ENCODE measurements at regions not wholly inside any gene's neighbourhood (a gene's known extent, or its start where the extent isn't known, plus 50 kb on each side); places are given as distances from the start of the nearest gene placed in this dataset.
A peak's percentile ranks its signal among the peaks of the same experiment; 100 is the strongest.

DNA sequence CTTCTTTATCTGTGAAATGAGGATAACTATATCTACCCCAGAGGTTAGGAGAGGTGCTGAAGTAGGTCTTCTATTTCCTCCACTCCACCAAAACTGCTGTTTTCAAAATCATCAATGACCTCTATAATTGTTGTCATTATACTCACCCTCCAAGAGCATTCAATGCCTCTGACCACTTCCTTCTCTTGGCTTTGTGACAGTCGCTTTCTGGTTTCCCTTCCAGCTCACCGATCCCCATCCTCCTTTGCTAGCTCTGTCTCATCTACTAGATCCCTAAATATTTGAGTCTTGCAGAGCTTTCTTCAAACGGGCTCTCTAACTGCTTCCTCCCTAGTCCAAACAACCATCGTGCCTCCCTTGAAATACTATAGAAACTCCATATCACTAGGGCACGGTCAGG, 153.5 kb downstream of the RPLP1 start:
- H3K27ac Mint-ChIP-seq (ENCODE audit: low read depth, unreplicated experiment), result no peak overlapping the region
- no peaks in the 10 kb centered on the region for H3K9me3 Mint-ChIP-seq (ENCODE audit: unreplicated experiment)
- H3K36me3 Mint-ChIP-seq (ENCODE audit: insufficient read depth, unreplicated experiment), result no peaks in the 10 kb centered on the region
- BruUV-seq (replicated peaks), result no TSS peak
- peaks cover 5% of the 10 kb centered on the region for H3K4me1 Mint-ChIP-seq (ENCODE audit: insufficient read depth, unreplicated experiment)
- ChIA-PET CTCF (no interaction called here), POLR2A (no interaction called here)
- TF ChIP-seq CTCF (IDR thresholded peaks at IDR 0.05; ENCODE audit: unreplicated experiment), result no peak
- intact Hi-C loops (cut with micrococcal nuclease), result no loop called here
- peaks cover 28% of the 10 kb centered on the region for H3K27me3 Mint-ChIP-seq (ENCODE audit: insufficient read depth, unreplicated experiment)
- no peak for DNase-seq (ENCODE audit: unreplicated experiment)
- no peak overlapping the region for H3K4me3 Mint-ChIP-seq (ENCODE audit: unreplicated experiment)

DNA sequence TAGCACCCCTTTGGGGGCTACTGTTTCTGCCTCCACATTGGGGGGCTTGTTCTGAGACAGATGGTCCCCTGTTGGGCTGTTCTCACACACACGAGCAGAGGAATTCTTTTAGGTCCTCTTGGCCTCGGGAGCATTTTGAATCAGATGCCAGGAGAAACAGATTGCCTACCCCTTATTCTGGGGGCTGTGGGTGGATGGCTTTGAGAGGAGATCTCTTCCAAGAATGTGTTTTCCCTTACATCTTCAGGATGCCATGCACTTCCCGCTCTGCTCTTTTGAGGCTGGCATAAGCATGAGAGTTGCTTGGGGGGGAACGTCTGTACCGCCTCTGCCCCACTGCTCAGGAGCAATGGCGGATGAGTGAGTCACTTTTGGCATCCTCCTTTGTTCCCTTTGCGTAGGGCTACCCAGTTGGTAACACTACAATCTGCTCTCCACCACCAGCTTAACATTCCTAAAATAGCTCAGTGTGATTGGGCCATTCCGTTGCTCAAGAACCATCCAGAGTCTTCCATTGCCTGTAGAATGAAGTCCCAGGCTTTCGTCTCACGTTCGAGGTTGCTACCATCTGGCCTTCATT, 154.4 kb downstream of the RPLP1 start:
- H3K4me1 Mint-ChIP-seq (ENCODE audit: insufficient read depth, unreplicated experiment), result peaks cover 5% of the 10 kb centered on the region
- no TSS peak for BruUV-seq (replicated peaks)
- no peak overlapping the region for H3K27ac Mint-ChIP-seq (ENCODE audit: low read depth, unreplicated experiment)
- peak; percentile 34 for DNase-seq (ENCODE audit: unreplicated experiment)
- CTCF ChIA-PET, result no interaction called here
- no peak for TF ChIP-seq CTCF (IDR thresholded peaks at IDR 0.05; ENCODE audit: unreplicated experiment)
- H3K9me3 Mint-ChIP-seq (ENCODE audit: unreplicated experiment), result no peaks in the 10 kb centered on the region
- intact Hi-C loops (cut with micrococcal nuclease), result no loop called here
- H3K36me3 Mint-ChIP-seq (ENCODE audit: insufficient read depth, unreplicated experiment), result no peaks in the 10 kb centered on the region
- peaks cover 27% of the 10 kb centered on the region for H3K27me3 Mint-ChIP-seq (ENCODE audit: insufficient read depth, unreplicated experiment)
- H3K4me3 Mint-ChIP-seq (ENCODE audit: unreplicated experiment), result no peak overlapping the region
- POLR2A ChIA-PET, result no interaction called here

GRCh38 chr15:69608661-69609060, 156.0 kb downstream of the RPLP1 start:
- intact Hi-C loops (cut with micrococcal nuclease), result no loop called here
- no peak for DNase-seq (ENCODE audit: unreplicated experiment)
- Mint-ChIP-seq H3K27ac (ENCODE audit: low read depth, unreplicated experiment) (no peak overlapping the region), H3K4me1 (ENCODE audit: insufficient read depth, unreplicated experiment) (peaks cover 5% of the 10 kb centered on the region), H3K4me3 (ENCODE audit: unreplicated experiment) (no peak overlapping the region), H3K36me3 (ENCODE audit: insufficient read depth, unreplicated experiment) (no peaks in the 10 kb centered on the region), H3K9me3 (ENCODE audit: unreplicated experiment) (no peaks in the 10 kb centered on the region), H3K27me3 (ENCODE audit: insufficient read depth, unreplicated experiment) (peaks cover 11% of the 10 kb centered on the region)
- BruUV-seq (replicated peaks), result no TSS peak
- CTCF ChIA-PET, result interaction anchor here (0.6 kb wide), 2 partner anchors 23 to 47 kb away, joined by 3 to 5 read pairs; no protein-coding TSS in a partner anchor
- TF ChIP-seq CTCF (IDR thresholded peaks at IDR 0.05; ENCODE audit: unreplicated experiment), result no peak
- POLR2A ChIA-PET, result no interaction called here

DNA sequence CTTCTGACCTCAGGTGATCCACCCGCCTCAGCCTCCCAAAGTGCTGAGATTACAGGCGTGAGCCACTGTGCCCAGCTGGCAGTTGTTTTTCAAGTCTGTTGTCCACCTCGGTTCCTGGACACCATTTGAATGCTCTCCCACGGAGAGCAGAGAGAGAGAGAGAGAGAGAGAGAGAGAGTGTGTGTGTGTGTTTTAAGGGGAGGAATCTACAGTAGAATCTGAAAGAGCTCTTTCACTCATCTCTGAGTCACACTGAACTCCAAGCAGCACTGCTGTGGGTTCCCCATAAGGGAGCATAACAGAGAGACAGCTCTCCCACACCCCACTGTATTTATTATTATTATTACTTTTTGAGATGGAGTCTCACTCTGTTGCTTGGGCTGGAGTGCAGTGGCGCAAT, 156.6 kb downstream of the RPLP1 start:
- no peak for TF ChIP-seq CTCF (IDR thresholded peaks at IDR 0.05; ENCODE audit: unreplicated experiment)
- peaks cover 11% of the 10 kb centered on the region for H3K27me3 Mint-ChIP-seq (ENCODE audit: insufficient read depth, unreplicated experiment)
- no peaks in the 10 kb centered on the region for H3K9me3 Mint-ChIP-seq (ENCODE audit: unreplicated experiment)
- no peak overlapping the region for H3K27ac Mint-ChIP-seq (ENCODE audit: low read depth, unreplicated experiment)
- CTCF ChIA-PET, result interaction anchor here (0.7 kb wide), 1 partner anchor 950 kb away, joined by 3 read pairs; no protein-coding TSS in a partner anchor
- intact Hi-C loops (cut with micrococcal nuclease), result no loop called here
- DNase-seq (ENCODE audit: unreplicated experiment), result peak; percentile 38
- no peaks in the 10 kb centered on the region for H3K36me3 Mint-ChIP-seq (ENCODE audit: insufficient read depth, unreplicated experiment)
- POLR2A ChIA-PET, result no interaction called here
- no peak overlapping the region for H3K4me3 Mint-ChIP-seq (ENCODE audit: unreplicated experiment)
- no TSS peak for BruUV-seq (replicated peaks)
- peaks cover 5% of the 10 kb centered on the region for H3K4me1 Mint-ChIP-seq (ENCODE audit: insufficient read depth, unreplicated experiment)
